A673 (cell line): ENCODE measurements at regions not wholly inside any gene's neighbourhood (a gene's known extent, or its start where the extent isn't known, plus 50 kb on each side); places are given as distances from the start of the nearest gene placed in this dataset.
"Not testable (repeated sequence)": the region's sequence is repeated elsewhere in the genome, so short reads cannot be mapped to it uniquely, and the experiment has no call there.

ENCODE experiments used
- BruUV-seq: library from RNA; stranded (reverse); fragments of 400-500 nt; replicated peaks from 2 replicates; lab custom pipeline; 2021; lab: Mats Ljungman, UMichigan
- CTCF ChIA-PET: fragments of 300-600 bp; sonication (Branson Sonifier 250); formaldehyde crosslinking; loops from one replicate; lab custom pipeline; 2022; ENCODE audit warnings: antibody characterized with exemption; lab: Charles Lee
- POLR2A ChIA-PET: fragments of 300-600 bp; sonication (Branson Sonifier 250); formaldehyde crosslinking; loops from one replicate; lab custom pipeline; 2022; ENCODE audit warnings: antibody characterized with exemption; ENCODE audit not compliant: low non-redundant PET; lab: Charles Lee
- DNase-seq: peaks from one replicate; pipeline ENCODE4 v3.0.0-alpha.2; 2015; ENCODE audit warnings: low spot score
- H3K27ac ChIP-seq: fragments of 200-600 bp; sonication (generic); 2 replicates; pipeline ENCODE4 v1.5.1; 2016; ENCODE audit warnings: mixed run types, low read depth, mild to moderate bottlenecking, mixed read lengths, antibody characterized with exemption, low read length; ENCODE audit not compliant: poor library complexity, severe bottlenecking
- H3K27me3 ChIP-seq: fragments of 200-600 bp; sonication (generic); replicated peaks from 2 replicates; pipeline ENCODE4 v1.6.1; 2017; ENCODE audit warnings: mixed run types, low read depth, mild to moderate bottlenecking, mixed read lengths, antibody characterized with exemption, low read length; ENCODE audit not compliant: insufficient read depth, poor library complexity
- H3K36me3 ChIP-seq: fragments of 200-600 bp; sonication (generic); 2 replicates; pipeline ENCODE4 v1.6.1; 2016; ENCODE audit warnings: mixed run types, mild to moderate bottlenecking, mixed read lengths, antibody characterized with exemption, low read length; ENCODE audit not compliant: insufficient read depth, poor library complexity, severe bottlenecking
- H3K4me1 ChIP-seq: fragments of 200-600 bp; sonication (generic); 2 replicates; pipeline ENCODE4 v1.6.1; 2017; ENCODE audit warnings: mixed run types, mild to moderate bottlenecking, mixed read lengths, antibody characterized with exemption, low read length; ENCODE audit not compliant: insufficient read depth, poor library complexity, severe bottlenecking
- H3K4me3 ChIP-seq: fragments of 200-600 bp; sonication (generic); 2 replicates; pipeline ENCODE4 v1.5.1; 2016; ENCODE audit warnings: low read depth, mixed run types, mild to moderate bottlenecking, mixed read lengths, low read length; ENCODE audit not compliant: poor library complexity, severe bottlenecking
- H3K9me3 ChIP-seq: fragments of 200-600 bp; sonication (generic); 2 replicates; pipeline ENCODE4 v1.6.1; 2016; ENCODE audit warnings: mixed run types, low read depth, mild to moderate bottlenecking, mixed read lengths, antibody characterized with exemption, low read length; ENCODE audit not compliant: poor library complexity, severe bottlenecking
- EZH2 ChIP-seq: fragments of 200-600 bp; sonication (generic); IDR thresholded peaks from 2 replicates; pipeline ENCODE4 v1.6.1; 2017; ENCODE audit warnings: borderline replicate concordance, low read depth, mild to moderate bottlenecking, mixed read lengths, antibody characterized with exemption, low read length; ENCODE audit not compliant: poor library complexity, severe bottlenecking
- intact Hi-C: fragments of 100-400 bp; cut with micrococcal nuclease; formaldehyde crosslinking; loops from one replicate; pipeline ENCODE4 v1.10.0; 2022; ENCODE audit not compliant: unreplicated experiment
- TF ChIP-seq, protein P1 (sequence below): fragments of 300-800, 200-600 bp; sonication (generic); conservative IDR thresholded peaks from 2 replicates; pipeline ENCODE4 v1.5.1; 2017; ENCODE audit warnings: low read depth, mild to moderate bottlenecking, antibody characterized with exemption, low read length, moderate library complexity, mixed read lengths

DNA sequence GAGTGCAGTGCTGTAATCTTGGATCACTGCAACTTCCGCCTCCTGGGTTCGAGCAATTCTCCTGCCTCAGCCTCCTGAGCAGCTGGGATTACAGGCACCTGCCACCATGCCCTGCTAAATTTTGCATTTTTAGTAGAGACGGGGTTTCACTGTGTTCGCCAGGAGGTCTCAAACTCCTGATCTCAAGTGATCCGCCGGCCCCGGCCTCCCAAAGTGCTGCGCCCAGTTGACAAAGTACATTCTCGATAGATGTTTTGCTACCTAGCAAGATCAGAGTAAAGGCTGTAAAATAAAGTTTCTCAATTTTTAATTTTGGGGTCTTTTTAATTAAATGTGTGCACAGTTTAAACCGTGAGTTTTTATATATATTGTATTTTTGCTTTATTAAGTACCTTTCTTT lies 248.9 kb downstream of the CCER1 start:
- BruUV-seq = no TSS peak
- no peaks in the 10 kb centered on the region for H3K36me3 ChIP-seq
- TF ChIP-seq, protein P1, sequence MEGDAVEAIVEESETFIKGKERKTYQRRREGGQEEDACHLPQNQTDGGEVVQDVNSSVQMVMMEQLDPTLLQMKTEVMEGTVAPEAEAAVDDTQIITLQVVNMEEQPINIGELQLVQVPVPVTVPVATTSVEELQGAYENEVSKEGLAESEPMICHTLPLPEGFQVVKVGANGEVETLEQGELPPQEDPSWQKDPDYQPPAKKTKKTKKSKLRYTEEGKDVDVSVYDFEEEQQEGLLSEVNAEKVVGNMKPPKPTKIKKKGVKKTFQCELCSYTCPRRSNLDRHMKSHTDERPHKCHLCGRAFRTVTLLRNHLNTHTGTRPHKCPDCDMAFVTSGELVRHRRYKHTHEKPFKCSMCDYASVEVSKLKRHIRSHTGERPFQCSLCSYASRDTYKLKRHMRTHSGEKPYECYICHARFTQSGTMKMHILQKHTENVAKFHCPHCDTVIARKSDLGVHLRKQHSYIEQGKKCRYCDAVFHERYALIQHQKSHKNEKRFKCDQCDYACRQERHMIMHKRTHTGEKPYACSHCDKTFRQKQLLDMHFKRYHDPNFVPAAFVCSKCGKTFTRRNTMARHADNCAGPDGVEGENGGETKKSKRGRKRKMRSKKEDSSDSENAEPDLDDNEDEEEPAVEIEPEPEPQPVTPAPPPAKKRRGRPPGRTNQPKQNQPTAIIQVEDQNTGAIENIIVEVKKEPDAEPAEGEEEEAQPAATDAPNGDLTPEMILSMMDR = no peak
- no peak for TF ChIP-seq EZH2
- no peak overlapping the region for H3K4me3 ChIP-seq
- H3K27ac ChIP-seq = no peak overlapping the region
- DNase-seq = no peak
- no peaks in the 10 kb centered on the region for H3K9me3 ChIP-seq
- no peaks in the 10 kb centered on the region for H3K4me1 ChIP-seq
- intact Hi-C loops = no loop called here
- ChIA-PET CTCF (no interaction called here), POLR2A (no interaction called here)
- H3K27me3 ChIP-seq = no peaks in the 10 kb centered on the region

DNA sequence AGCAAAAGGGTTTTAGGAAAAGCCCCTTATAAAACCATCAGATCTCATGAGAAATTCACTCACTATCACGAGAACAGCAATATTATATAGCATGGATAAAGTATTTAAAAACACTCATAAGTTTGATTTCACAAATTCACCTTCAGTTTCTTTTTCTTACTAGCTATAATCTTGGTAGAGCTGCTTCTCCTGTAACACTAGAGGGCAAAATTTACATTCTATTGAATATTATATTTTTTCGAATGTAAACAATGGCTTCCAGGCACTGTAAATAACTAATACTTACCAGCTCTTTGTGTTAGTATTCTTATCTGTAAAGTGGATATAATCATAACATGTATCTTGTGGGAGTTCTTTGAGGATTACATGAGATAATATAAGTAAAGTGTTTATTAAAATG lies 259.6 kb downstream of the CCER1 start:
- TF ChIP-seq EZH2 = no peak
- TF ChIP-seq, protein P1 = peak; percentile 33; the same call in 1 of the 2 replicates
- H3K27ac ChIP-seq = no peak overlapping the region
- no peak overlapping the region for H3K4me3 ChIP-seq
- H3K27me3 ChIP-seq = no peaks in the 10 kb centered on the region
- CTCF ChIA-PET = no interaction called here
- intact Hi-C loops = no loop called here
- no peak for DNase-seq
- no peaks in the 10 kb centered on the region for H3K9me3 ChIP-seq
- peaks cover 4% of the 10 kb centered on the region for H3K4me1 ChIP-seq
- H3K36me3 ChIP-seq = no peaks in the 10 kb centered on the region
- POLR2A ChIA-PET = no interaction called here
- no TSS peak for BruUV-seq

DNA sequence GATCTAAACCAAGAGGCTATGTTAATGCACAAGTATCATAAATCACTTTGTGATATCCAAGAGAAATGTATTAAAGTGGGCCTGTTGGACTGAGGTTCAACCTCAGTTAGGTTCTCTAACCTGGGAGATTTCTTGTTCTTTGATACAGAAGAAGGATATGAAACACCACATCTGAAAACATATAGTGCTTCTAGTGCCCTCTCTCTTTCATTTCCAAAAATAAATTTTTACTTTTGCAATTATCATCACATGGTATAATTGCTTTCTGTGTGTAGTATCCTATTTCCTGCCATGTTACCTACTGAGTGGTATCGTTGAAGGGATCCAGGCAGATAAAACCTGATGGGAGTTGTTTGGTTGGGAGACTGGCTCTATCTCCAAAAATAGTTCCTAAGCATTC lies 264.9 kb downstream of the CCER1 start:
- Histone ChIP-seq H3K4me1 (peaks cover 4% of the 10 kb centered on the region), H3K4me3 (no peak overlapping the region), H3K27ac (no peak overlapping the region), H3K9me3 (no peaks in the 10 kb centered on the region), H3K36me3 (no peaks in the 10 kb centered on the region), H3K27me3 (no peaks in the 10 kb centered on the region)
- ChIA-PET POLR2A (no interaction called here), CTCF (no interaction called here)
- BruUV-seq = no TSS peak
- DNase-seq = no peak
- intact Hi-C loops = no loop called here
- TF ChIP-seq, protein P1 = no peak
- TF ChIP-seq EZH2 = no peak

DNA sequence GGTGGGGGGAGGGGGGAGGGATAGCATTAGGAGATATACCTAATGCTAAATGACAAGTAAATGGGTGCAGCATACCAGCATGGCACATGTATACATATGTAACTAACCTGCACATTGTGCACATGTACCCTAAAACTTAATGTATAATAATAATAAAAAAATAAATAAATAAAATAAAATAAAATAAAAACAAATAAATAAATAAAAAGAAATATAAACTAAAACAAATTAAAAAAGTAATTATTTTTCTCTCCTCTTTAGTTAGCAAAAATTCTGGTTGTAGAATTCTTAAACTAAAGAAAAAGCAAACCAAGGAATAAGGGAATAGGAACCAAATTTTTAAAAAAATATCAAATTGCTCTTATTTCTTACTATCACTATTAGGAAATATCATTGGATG lies 267.3 kb downstream of the CCER1 start:
- H3K9me3 ChIP-seq, H3K36me3 ChIP-seq, H3K27ac ChIP-seq, H3K4me3 ChIP-seq, H3K4me1 ChIP-seq, CTCF ChIA-PET, H3K27me3 ChIP-seq, DNase-seq, POLR2A ChIA-PET, BruUV-seq, intact Hi-C loops: not testable (repeated sequence)
